Ishikawa (cell line): ENCODE measurements at regions not wholly inside any gene's neighbourhood (a gene's known extent, or its start where the extent isn't known, plus 50 kb on each side); places are given as distances from the start of the nearest gene placed in this dataset.

Experiments
- CEBPB ChIP-seq: IDR thresholded peaks from 2 replicates; pipeline ENCODE4 v1.6.1; 2012
- EGR1 ChIP-seq: IDR thresholded peaks from 2 replicates; pipeline ENCODE4 v1.6.1; 2012
- NFIC ChIP-seq: IDR thresholded peaks from 2 replicates; pipeline ENCODE4 v1.6.1; 2012
- RAD21 ChIP-seq: IDR thresholded peaks from 2 replicates; pipeline ENCODE4 v1.6.1; 2012; ENCODE audit warnings: low read depth
- TAF1 ChIP-seq: IDR thresholded peaks from 2 replicates; pipeline ENCODE4 v1.6.1; 2012; ENCODE audit warnings: low read depth, mild to moderate bottlenecking
- TCF12 ChIP-seq: IDR thresholded peaks from 2 replicates; pipeline ENCODE4 v1.6.1; 2012; ENCODE audit warnings: low read depth
- TF ChIP-seq, protein P1 (sequence below): IDR thresholded peaks from 2 replicates; pipeline ENCODE4 v1.6.1; 2012
- TF ChIP-seq, protein P2 (sequence below): IDR thresholded peaks from 2 replicates; pipeline ENCODE4 v1.6.1; 2012
- TF ChIP-seq, protein P3 (sequence below): IDR thresholded peaks from 2 replicates; pipeline ENCODE4 v1.6.1; 2012; ENCODE audit warnings: low read depth, mild to moderate bottlenecking

DNA sequence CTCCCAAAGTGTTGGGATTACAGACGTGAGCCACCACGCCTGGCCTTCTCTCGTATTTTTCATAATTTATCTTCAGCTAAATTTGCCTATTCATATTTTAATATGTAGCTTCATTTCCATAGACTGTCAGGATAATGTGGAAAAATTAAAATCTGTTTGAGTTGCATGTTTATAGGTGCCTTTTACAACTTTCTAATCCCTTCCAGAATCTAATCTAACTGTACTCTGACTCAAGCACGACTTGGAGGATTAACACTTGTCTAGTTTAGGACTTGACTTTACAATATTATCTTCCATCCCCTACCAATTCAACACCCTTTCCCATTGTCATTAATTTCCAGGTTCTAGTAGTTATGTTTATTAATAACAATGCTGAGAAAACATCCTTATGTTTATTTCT, 1761.5 kb downstream of the MAT2B start:
- TF ChIP-seq TCF12 (no peak), RAD21 (no peak), TAF1 (no peak), CEBPB (no peak), EGR1 (no peak), NFIC (no peak)
- TF ChIP-seq, protein P1, sequence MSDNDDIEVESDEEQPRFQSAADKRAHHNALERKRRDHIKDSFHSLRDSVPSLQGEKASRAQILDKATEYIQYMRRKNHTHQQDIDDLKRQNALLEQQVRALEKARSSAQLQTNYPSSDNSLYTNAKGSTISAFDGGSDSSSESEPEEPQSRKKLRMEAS: no peak
- TF ChIP-seq, protein P2, sequence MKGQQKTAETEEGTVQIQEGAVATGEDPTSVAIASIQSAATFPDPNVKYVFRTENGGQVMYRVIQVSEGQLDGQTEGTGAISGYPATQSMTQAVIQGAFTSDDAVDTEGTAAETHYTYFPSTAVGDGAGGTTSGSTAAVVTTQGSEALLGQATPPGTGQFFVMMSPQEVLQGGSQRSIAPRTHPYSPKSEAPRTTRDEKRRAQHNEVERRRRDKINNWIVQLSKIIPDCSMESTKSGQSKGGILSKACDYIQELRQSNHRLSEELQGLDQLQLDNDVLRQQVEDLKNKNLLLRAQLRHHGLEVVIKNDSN: no peak
- TF ChIP-seq, protein P3, sequence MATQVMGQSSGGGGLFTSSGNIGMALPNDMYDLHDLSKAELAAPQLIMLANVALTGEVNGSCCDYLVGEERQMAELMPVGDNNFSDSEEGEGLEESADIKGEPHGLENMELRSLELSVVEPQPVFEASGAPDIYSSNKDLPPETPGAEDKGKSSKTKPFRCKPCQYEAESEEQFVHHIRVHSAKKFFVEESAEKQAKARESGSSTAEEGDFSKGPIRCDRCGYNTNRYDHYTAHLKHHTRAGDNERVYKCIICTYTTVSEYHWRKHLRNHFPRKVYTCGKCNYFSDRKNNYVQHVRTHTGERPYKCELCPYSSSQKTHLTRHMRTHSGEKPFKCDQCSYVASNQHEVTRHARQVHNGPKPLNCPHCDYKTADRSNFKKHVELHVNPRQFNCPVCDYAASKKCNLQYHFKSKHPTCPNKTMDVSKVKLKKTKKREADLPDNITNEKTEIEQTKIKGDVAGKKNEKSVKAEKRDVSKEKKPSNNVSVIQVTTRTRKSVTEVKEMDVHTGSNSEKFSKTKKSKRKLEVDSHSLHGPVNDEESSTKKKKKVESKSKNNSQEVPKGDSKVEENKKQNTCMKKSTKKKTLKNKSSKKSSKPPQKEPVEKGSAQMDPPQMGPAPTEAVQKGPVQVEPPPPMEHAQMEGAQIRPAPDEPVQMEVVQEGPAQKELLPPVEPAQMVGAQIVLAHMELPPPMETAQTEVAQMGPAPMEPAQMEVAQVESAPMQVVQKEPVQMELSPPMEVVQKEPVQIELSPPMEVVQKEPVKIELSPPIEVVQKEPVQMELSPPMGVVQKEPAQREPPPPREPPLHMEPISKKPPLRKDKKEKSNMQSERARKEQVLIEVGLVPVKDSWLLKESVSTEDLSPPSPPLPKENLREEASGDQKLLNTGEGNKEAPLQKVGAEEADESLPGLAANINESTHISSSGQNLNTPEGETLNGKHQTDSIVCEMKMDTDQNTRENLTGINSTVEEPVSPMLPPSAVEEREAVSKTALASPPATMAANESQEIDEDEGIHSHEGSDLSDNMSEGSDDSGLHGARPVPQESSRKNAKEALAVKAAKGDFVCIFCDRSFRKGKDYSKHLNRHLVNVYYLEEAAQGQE: no peak
